Activated CD4-positive, CD25-positive, alpha-beta regulatory T cell treated with anti-CD3 and anti-CD28 coated beads, Interleukin-2, amount 50 U/mL, for 24 hours (primary cell): ENCODE measurements at regions not wholly inside any gene's neighbourhood (a gene's known extent, or its start where the extent isn't known, plus 50 kb on each side); places are given as distances from the start of the nearest gene placed in this dataset.

Source experiments
- ATAC-seq, 2 donors: fragments of 150-1000 bp; cut with Tn5 transposase; one replicate each; pipeline ENCODE4 v1.10.0; 2021; ENCODE audit warnings: mild to moderate bottlenecking in 1 of 2, moderate library complexity in 1 of 2

- no peak for ATAC-seq
These were observed 551.2 kb downstream of the QKI start for GRCh38 chr6:163965426-163966348.

- ATAC-seq: no peak
These were observed 550.3 kb downstream of the QKI start for GRCh38 chr6:163964789-163965188.

GRCh38 chr6:163963205-163964120 is 548.9 kb downstream of the QKI start:
- no peak for ATAC-seq

GRCh38 chr6:163962627-163963117 is 548.2 kb downstream of the QKI start:
- ATAC-seq: no peak

GRCh38 chr6:163960128-163960527 is 545.6 kb downstream of the QKI start:
- ATAC-seq: no peak

- no peak for ATAC-seq
These were observed 544.1 kb downstream of the QKI start for GRCh38 chr6:163958646-163959045.

GRCh38 chr6:163956571-163957407 is 542.3 kb downstream of the QKI start:
- peak; percentile 65 to 70 for ATAC-seq

- ATAC-seq: no peak
These were observed 541.2 kb downstream of the QKI start for GRCh38 chr6:163955756-163956155.

GRCh38 chr6:163955096-163955495 is 540.6 kb downstream of the QKI start:
- no peak for ATAC-seq

GRCh38 chr6:163954088-163954775 is 539.7 kb downstream of the QKI start:
- no peak for ATAC-seq

GRCh38 chr6:163952005-163952404 is 537.5 kb downstream of the QKI start:
- no peak for ATAC-seq

GRCh38 chr6:163951326-163951725 is 536.8 kb downstream of the QKI start:
- no peak for ATAC-seq

GRCh38 chr6:163950159-163950558 is 535.6 kb downstream of the QKI start:
- no peak for ATAC-seq

- no peak for ATAC-seq
These were observed 534.9 kb downstream of the QKI start for GRCh38 chr6:163949431-163949830.

- no peak for ATAC-seq
These were observed 533.7 kb downstream of the QKI start for GRCh38 chr6:163948250-163948649.

GRCh38 chr6:163947276-163947675 is 532.8 kb downstream of the QKI start:
- no peak for ATAC-seq

- ATAC-seq: no peak
These were observed 531.9 kb downstream of the QKI start for GRCh38 chr6:163946437-163946836.

- no peak for ATAC-seq
These were observed 531.3 kb downstream of the QKI start for GRCh38 chr6:163945808-163946207.

- ATAC-seq: no peak
These were observed 530.4 kb downstream of the QKI start for GRCh38 chr6:163944897-163945296.

GRCh38 chr6:163943607-163944385 is 529.3 kb downstream of the QKI start:
- no peak for ATAC-seq

GRCh38 chr6:163942790-163943189 is 528.3 kb downstream of the QKI start:
- no peak for ATAC-seq
